Parathyroid adenoma (tissue), 2 donors: ENCODE measurements at regions not wholly inside any gene's neighbourhood (a gene's known extent, or its start where the extent isn't known, plus 50 kb on each side); places are given as distances from the start of the nearest gene placed in this dataset.

Experiments used
- H2AFZ ChIP-seq: fragments of 300-600 bp; sonication (generic); one replicate; pipeline ENCODE4 v1.7.0; 2017; ENCODE audit warnings: antibody characterized with exemption, mild to moderate bottlenecking
- H3K27ac ChIP-seq: fragments of 300-600 bp; sonication (generic); one replicate; pipeline ENCODE4 v1.7.0; 2017
- H3K27me3 ChIP-seq: fragments of 300-600 bp; sonication (generic); one replicate; pipeline ENCODE4 v1.7.0; 2017; ENCODE audit warnings: low read length; ENCODE audit not compliant: control insufficient read depth, insufficient read depth
- H3K36me3 ChIP-seq: fragments of 300-600 bp; sonication (generic); one replicate; pipeline ENCODE4 v1.7.0; 2017; ENCODE audit warnings: low read length; ENCODE audit not compliant: control insufficient read depth, insufficient read depth
- H3K4me1 ChIP-seq: fragments of 300-600 bp; sonication (generic); one replicate; pipeline ENCODE4 v1.7.0; 2017; ENCODE audit warnings: control low read depth
- H3K4me2 ChIP-seq: fragments of 300-600 bp; sonication (generic); one replicate; pipeline ENCODE4 v1.7.0; 2017; ENCODE audit warnings: low read length
- H3K4me3 ChIP-seq: fragments of 300-600 bp; sonication (generic); one replicate; pipeline ENCODE4 v1.7.0; 2017; ENCODE audit warnings: low read depth, low read length
- H3K79me2 ChIP-seq: fragments of 300-600 bp; sonication (generic); one replicate; pipeline ENCODE4 v1.7.0; 2017; ENCODE audit warnings: control low read depth
- H3K9ac ChIP-seq: fragments of 300-600 bp; sonication (generic); one replicate; pipeline ENCODE4 v1.7.0; 2017; ENCODE audit warnings: mild to moderate bottlenecking
- H3K9me3 ChIP-seq: fragments of 300-600 bp; sonication (generic); one replicate; pipeline ENCODE4 v1.7.0; 2017; ENCODE audit warnings: low read length; ENCODE audit not compliant: control insufficient read depth
- CTCF ChIP-seq: fragments of 300-600 bp; sonication (generic); IDR thresholded peaks from one replicate; pipeline ENCODE4 v1.7.0; 2017; ENCODE audit warnings: antibody characterized with exemption, mild to moderate bottlenecking
- donor health status: primary hyperparathyroidism.

GRCh38 chr1:94599095-94599813 lies 57.7 kb upstream of the F3 start:
- Histone ChIP-seq H3K36me3 (no peaks in the 10 kb centered on the region), H3K9me3 (no peaks in the 10 kb centered on the region), H3K79me2 (no peaks in the 10 kb centered on the region), H3K9ac (no peak overlapping the region), H3K27me3 (no peaks in the 10 kb centered on the region), H3K27ac (no peak overlapping the region), H3K4me3 (no peak overlapping the region), H3K4me2 (no peak overlapping the region), H2AFZ (no peak overlapping the region), H3K4me1 (peaks cover 2% of the 10 kb centered on the region)
- TF ChIP-seq CTCF: peak; percentile 73

GRCh38 chr1:94597701-94598100 lies 56.1 kb upstream of the F3 start:
- Histone ChIP-seq H2AFZ (no peak overlapping the region), H3K9ac (no peak overlapping the region), H3K9me3 (no peaks in the 10 kb centered on the region), H3K4me3 (no peak overlapping the region), H3K79me2 (no peaks in the 10 kb centered on the region), H3K27me3 (no peaks in the 10 kb centered on the region), H3K36me3 (no peaks in the 10 kb centered on the region), H3K4me1 (peaks cover 2% of the 10 kb centered on the region), H3K27ac (no peak overlapping the region), H3K4me2 (no peak overlapping the region)
- TF ChIP-seq CTCF: no peak

GRCh38 chr1:94596260-94596659 lies 54.7 kb upstream of the F3 start:
- no peak overlapping the region for H3K4me3 ChIP-seq
- H3K79me2 ChIP-seq: no peaks in the 10 kb centered on the region
- peak overlapping the region; percentile 53 for H2AFZ ChIP-seq
- peaks cover 2% of the 10 kb centered on the region for H3K4me1 ChIP-seq
- H3K4me2 ChIP-seq: no peak overlapping the region
- no peak overlapping the region for H3K9ac ChIP-seq
- H3K27ac ChIP-seq: no peak overlapping the region
- no peaks in the 10 kb centered on the region for H3K36me3 ChIP-seq
- H3K27me3 ChIP-seq: no peaks in the 10 kb centered on the region
- no peak for TF ChIP-seq CTCF
- H3K9me3 ChIP-seq: no peaks in the 10 kb centered on the region

GRCh38 chr1:94595658-94596057 lies 54.1 kb upstream of the F3 start:
- H3K4me2 ChIP-seq: no peak overlapping the region
- H3K27ac ChIP-seq: no peak overlapping the region
- H3K9ac ChIP-seq: no peak overlapping the region
- no peaks in the 10 kb centered on the region for H3K79me2 ChIP-seq
- no peaks in the 10 kb centered on the region for H3K36me3 ChIP-seq
- no peak for TF ChIP-seq CTCF
- H3K27me3 ChIP-seq: no peaks in the 10 kb centered on the region
- no peak overlapping the region for H2AFZ ChIP-seq
- no peaks in the 10 kb centered on the region for H3K9me3 ChIP-seq
- H3K4me1 ChIP-seq: peaks cover 2% of the 10 kb centered on the region
- H3K4me3 ChIP-seq: no peak overlapping the region

GRCh38 chr1:94593611-94594010 lies 52.1 kb upstream of the F3 start:
- Histone ChIP-seq H3K27ac (no peak overlapping the region), H3K27me3 (no peaks in the 10 kb centered on the region), H2AFZ (no peak overlapping the region)

More at GRCh38 chr1:94593611-94594010, 52.1 kb upstream of the F3 start:
- TF ChIP-seq CTCF: no peak
- H3K9ac ChIP-seq: no peak overlapping the region
- H3K4me1 ChIP-seq: peaks cover 2% of the 10 kb centered on the region
- no peak overlapping the region for H3K4me3 ChIP-seq
- H3K9me3 ChIP-seq: no peaks in the 10 kb centered on the region
- H3K36me3 ChIP-seq: no peaks in the 10 kb centered on the region
- H3K79me2 ChIP-seq: no peaks in the 10 kb centered on the region
- H3K4me2 ChIP-seq: no peak overlapping the region
